Kidney glomerular epithelial cell (primary cell): ENCODE measurements at regions not wholly inside any gene's neighbourhood (a gene's known extent, or its start where the extent isn't known, plus 50 kb on each side); places are given as distances from the start of the nearest gene placed in this dataset.

Source experiments
- DNase-seq: peaks from one replicate; lab custom pipeline; 2025; lab: John Stamatoyannopoulos, UW

GRCh38 chr5:116848954-116849581 is 274.4 kb upstream of the SEMA6A start:
- no peak for DNase-seq

GRCh38 chr5:116847960-116848359 is 273.3 kb upstream of the SEMA6A start:
- no peak for DNase-seq

DNA sequence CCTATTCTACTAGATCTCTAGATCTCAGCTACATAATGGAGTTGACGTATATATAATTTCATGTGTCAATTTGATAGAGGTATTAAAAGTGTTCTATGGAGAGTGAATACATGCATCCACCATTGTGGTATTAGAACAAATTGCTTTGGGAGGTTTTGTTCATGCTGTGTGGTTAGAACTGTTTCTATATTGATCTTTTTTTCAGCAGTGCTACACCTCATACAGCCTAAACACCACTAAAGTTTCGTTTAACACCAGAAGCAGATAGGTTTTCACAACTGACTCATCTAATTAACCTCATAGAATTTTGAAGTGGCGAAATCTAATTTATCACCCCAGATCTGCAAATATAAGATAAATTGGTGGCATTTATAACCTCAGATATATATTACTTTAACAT is 269.4 kb upstream of the SEMA6A start:
- no peak for DNase-seq

- no peak for DNase-seq
Measured at GRCh38 chr5:116842514-116842961, 267.9 kb upstream of the SEMA6A start.

DNA sequence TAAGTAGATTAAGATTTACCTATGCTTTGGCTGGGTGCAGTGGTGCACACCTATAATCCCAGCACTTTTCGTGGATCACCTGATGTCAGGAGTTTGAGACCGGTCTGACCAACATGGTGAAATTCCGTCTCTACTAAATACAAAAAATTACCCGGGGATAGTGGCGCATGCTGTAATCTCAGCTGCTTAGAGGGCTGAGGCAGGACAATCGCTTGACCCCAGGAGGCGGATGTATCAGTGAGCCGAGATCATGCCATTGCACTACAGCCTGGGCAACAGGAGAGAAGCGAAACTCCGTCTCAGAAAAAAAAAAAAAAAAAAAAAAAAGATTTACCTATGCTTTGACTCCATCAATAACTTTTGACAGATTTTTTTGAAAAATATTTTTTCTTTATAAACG is 267.1 kb upstream of the SEMA6A start:
- DNase-seq = no peak

DNA sequence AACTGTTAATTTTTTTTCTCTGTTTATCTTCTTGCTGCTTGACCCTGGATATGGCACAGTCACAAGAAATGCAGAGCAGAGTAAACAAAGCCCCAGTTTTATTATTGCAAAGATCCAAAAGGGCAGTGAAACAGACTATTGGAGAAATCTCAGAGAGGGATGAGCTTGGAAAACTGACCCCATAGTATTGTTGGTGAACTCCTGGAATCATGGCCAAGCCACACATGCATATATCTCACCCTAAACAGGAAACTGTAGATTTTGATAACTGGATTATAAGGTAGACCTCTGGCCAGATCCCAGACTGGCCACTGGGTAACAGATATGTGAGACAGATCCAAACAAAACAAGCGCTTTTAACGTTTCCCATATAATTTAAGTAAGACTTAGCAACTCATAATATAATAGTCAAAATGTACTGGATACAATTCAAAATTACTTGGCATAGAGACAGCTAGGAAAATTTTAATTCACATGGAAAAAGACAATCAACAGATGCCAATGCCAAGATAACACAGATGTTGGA is 263.5 kb upstream of the SEMA6A start:
- no peak for DNase-seq

DNA sequence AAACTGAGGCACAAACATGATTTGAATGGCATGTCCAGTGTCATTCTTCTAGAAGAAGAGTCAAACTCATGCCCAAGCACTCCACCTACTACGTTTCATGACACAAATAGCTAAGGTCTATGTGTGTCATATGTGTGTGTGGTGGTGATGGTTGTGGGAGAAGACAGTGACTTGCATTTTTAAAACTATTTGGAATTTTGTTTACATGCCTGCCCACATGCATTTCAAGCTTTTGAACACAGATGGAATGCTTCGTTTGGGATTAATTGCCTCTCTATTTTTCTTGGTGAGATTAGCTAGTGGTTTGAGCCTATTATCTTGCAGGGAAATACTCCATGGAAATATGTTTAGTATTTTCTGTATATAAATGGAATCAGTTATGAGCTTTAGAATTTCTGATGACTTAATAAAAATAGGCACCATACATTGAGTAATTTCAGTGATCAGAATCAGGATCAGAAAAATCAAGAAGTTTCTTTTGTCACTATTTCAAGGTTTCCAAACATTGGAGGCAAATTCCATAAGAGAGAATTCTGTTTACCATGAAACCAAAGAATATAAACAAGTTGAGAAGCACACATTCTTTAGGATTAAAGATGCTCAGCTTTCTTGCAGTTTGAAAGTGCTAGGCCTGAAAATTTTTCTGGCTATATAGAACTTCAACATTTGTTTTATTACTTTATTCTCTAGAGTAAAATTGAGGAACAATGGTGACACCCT is 260.3 kb upstream of the SEMA6A start:
- DNase-seq = no peak

GRCh38 chr5:116830079-116830478 is 255.5 kb upstream of the SEMA6A start:
- DNase-seq = no peak

DNA sequence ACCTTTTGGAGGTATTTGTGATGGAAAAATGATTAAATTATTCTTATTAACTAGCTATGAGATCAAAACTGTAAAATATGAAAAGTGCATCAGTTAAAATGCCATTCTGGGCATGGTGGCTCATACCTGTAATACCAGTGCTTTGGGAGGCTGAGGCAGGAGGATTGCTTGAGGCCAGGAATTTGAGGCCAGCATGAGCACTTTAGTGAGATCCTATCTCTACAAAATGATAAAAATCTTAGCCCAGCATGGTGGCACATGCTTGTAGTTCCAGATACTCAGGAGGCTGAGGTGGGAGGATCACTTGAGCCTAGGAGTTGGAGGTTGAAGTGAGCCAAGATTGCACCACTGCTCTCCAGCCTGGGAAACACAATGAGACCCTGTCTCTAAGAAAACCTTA is 252.5 kb upstream of the SEMA6A start:
- DNase-seq = no peak

DNA sequence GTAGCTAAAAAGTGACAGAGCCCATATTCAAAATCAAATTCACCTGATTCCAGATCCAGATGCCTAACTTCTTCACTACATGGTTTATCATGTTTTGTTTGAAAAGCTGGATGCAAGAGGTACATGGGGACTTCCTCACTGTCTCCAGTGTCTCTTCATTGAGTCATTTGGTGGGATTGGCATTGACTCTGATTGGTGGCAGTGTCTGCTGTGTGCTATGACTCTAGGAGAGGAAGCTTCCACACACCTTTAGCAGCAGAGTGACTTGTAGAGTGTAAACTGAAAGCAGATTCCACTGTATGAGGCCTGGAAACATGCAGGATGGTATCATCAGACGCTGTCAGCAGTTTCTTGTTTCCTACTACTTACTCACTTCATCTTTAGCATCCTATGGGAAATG is 250.9 kb upstream of the SEMA6A start:
- DNase-seq = no peak

GRCh38 chr5:116824751-116825438 is 250.3 kb upstream of the SEMA6A start:
- no peak for DNase-seq

GRCh38 chr5:116814626-116815385 is 240.2 kb upstream of the SEMA6A start:
- DNase-seq = no peak

DNA sequence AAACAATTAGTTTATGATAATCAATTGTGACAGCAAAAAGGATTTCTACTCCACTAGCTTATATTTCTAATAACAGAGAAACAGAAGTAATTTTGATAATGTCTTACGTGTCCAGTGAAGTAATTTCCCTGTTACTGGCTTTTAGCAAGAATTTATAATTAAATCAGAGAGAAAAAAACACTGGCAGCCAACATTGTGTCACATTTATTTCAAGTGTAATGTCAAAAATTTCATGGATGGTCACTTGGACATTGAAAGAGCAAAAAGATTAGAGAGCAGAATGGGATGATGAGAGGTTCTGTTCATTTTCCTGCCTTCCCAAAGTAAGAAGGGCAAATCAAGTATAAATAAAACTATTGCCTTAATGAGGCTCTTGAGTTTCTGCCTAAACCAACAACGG is 239.3 kb upstream of the SEMA6A start:
- no peak for DNase-seq

DNA sequence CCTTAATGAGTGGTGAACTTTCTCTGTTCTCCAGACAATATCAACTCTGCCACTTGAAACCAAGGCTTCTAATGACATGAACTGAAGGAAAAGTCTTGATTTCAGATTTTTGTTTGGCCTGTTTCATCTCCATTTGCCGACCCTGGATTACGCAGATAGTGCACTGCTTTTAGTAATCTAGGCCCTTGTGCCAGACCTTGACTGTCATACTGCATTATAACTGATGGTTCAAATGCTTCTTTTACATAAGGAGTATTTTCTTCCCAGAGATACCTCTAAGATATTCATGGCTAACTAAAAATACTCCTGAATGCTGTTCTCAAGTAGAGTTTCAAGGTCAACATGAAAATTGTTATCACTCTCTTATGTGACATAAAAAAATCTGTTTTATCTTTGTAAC is 238.7 kb upstream of the SEMA6A start:
- DNase-seq = no peak

GRCh38 chr5:116810951-116811350 is 236.3 kb upstream of the SEMA6A start:
- no peak for DNase-seq

DNA sequence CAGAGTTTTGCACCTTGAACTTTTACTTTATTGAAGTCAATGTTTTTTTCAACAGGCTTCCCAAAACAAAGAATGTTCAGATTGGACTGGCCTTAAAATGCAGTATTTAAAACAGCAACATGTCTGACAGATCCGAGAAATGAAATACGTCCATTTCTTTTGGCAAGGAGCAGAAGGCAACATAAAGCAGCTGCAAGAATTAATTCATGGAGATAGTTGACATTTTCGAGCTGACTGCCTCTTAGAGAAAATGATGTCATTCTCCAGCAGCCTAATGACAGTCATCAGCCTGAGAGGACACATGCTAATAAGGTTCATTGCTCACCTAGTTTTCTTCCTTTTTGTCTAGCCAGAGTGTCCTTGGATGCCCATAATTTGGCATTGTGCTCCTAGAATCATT is 232.2 kb upstream of the SEMA6A start:
- DNase-seq = no peak

DNA sequence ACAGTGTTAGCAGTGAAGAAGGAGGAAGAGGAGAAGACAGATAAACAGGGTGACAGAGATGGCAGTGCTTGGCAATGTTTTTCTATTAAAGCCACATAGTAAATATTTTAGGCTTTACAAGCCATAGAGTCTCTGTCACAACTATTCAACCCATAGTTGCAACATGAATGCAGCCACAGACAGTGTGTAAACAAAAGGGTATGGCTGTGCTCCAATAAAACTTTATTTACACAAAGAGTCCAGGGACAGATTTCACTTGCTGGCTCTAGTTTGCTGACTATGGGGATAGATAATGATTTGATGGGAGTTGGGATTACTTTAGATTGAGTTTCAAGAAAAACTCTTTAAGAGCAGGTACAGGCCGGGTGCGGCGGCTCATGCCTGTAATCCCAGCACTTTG is 224.8 kb upstream of the SEMA6A start:
- no peak for DNase-seq

DNA sequence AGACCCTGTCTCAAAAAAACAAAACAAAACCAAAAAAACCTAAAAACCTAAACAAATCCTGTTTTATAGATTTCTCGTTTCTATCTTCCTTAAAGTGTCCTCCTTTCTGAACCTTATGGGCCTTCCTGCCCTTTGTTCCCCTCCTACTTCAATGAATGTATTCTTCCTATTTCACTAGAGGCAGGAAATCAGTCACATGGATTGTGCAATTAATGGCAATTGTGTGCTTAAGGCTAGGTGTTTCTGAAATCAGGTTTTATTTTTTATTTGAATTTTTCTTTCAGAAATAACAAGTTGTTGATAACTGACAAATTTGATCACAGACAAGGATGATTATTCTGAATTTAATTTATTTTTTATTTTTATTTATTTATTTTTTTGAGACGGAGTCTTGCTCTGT is 220.6 kb upstream of the SEMA6A start:
- no peak for DNase-seq

DNA sequence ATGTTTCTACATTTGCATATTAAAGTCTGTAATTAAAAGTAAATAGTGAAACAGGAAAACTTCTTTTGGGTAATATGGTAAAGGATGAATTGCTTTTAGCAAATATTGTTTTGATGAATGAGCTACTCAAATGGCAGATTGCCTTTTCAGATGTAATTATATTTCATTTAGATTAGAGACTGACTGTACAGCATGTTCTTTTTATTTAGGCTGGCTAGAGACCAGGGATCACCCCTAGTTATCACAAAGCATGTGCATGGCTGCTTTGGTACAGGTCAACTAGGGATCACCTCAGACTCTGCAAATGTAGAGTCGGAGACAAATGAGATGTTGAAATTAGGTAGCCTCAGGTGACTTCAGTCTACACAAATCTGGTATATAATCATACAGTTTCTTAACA is 214.9 kb upstream of the SEMA6A start:
- DNase-seq = no peak

DNA sequence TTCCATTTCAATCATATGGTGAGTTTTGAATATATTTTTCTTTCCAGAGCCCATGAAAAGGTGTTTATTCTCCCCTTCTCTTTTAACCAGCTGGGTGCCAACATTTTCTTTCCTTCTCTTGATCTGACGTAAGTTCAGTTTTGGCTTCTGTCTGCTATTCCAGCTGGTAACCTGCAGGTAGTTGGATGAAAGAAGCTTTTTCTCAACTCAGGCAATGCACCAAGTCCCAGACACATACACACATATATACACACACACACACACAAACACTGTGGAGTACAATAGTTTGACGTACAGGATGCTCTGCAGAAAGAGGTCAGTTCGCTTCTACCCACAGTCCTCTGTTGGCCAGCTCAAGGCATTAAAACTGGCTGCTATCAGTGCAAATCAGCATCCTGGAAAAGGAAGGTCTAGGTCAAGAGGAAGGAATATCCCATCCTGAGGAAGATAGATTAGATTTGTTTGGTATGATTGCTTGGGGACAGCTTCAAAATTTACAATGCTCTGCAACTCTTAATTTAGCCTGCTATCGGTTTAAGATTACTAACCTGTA is 214.3 kb upstream of the SEMA6A start:
- DNase-seq = no peak

DNA sequence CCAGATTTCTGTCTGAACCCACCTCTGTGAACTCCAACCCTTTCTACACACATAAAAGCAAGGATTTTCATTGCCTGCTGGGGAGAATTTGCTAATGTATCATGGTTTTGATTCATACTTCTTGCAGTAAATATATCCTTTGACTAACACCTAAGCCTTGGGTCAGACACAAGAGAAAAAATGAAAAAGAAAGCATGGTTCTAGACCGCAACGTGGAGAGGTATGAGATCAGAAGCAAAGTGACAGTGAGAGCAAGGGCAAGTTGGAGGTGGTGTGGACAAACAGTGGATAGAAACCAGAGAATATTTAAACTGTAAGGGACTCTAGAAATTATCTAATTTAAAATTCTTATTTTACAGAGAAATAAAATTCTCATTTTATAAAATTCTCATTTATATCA is 212.9 kb upstream of the SEMA6A start:
- no peak for DNase-seq

DNA sequence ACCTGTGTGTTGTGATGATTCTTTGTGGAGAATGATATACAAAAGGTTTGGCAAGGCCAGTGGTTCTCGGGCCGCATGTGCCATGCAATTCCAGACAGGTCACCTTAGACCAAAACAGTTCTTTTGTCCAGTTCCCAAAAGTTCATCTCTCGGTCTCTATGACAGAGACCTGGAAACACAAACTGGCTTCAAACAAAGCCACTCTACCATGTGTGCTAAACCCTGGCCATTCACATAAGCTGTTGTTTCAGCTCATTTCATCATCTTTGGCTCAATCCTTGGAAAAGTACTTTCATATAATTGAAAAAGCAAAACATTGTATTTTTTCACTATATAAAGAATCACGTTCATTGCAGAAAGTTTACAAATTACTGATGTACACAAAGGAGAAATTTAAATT is 210.5 kb upstream of the SEMA6A start:
- DNase-seq = no peak
